ENCODE measurements at regions not wholly inside any gene's neighbourhood (a gene's known extent, or its start where the extent isn't known, plus 50 kb on each side); places are given as distances from the start of the nearest gene placed in this dataset.

- Histone ChIP-seq H3K27me3 (ENCODE audit: insufficient read depth, low read depth) (no peaks in the 10 kb centered on the region), H3K36me3 (ENCODE audit: low read depth) (no peaks in the 10 kb centered on the region), H3K27ac (no peak overlapping the region), H3K4me2 (no peak overlapping the region), H3K9me3 (ENCODE audit: insufficient read depth, low read depth) (no peaks in the 10 kb centered on the region), H3K4me1 (replicated peaks; ENCODE audit: insufficient read depth) (no peaks in the 10 kb centered on the region), H3F3A (ENCODE audit: insufficient read depth, low read depth) (no peaks in the 10 kb centered on the region), H3K4me3 (no peak overlapping the region), H2AFZ (no peak overlapping the region), H3K79me2 (ENCODE audit: low read depth) (no peaks in the 10 kb centered on the region), H4K20me1 (ENCODE audit: insufficient read depth) (no peaks in the 10 kb centered on the region), H3K9me2 (ENCODE audit: insufficient read depth) (no peaks in the 10 kb centered on the region)
- ChIA-PET POLR2A (ENCODE audit: unreplicated experiment) (no interaction called here), CTCF (no interaction called here)
- no TSS peak for BruUV-seq (replicated peaks)
- TF ChIP-seq CTCF (conservative IDR thresholded peaks at IDR 0.05) (no peak), EZH2 (IDR thresholded peaks at IDR 0.05; ENCODE audit: low read depth) (no peak)
- intact Hi-C loops (cut with micrococcal nuclease; ENCODE audit: unreplicated experiment) = no loop called here
- no peak for DNase-seq
Observed at GRCh38 chr6:51387907-51388306, 569.2 kb downstream of the TFAP2B start.

GRCh38 chr6:51394061-51394460 lies 575.4 kb downstream of the TFAP2B start:
- BruUV-seq (replicated peaks) = no TSS peak
- Histone ChIP-seq H3K4me1 (replicated peaks; ENCODE audit: insufficient read depth) (no peaks in the 10 kb centered on the region), H3F3A (ENCODE audit: insufficient read depth, low read depth) (no peaks in the 10 kb centered on the region), H3K4me2 (no peak overlapping the region), H3K9me3 (ENCODE audit: insufficient read depth, low read depth) (no peaks in the 10 kb centered on the region), H3K9me2 (ENCODE audit: insufficient read depth) (no peaks in the 10 kb centered on the region), H4K20me1 (ENCODE audit: insufficient read depth) (no peaks in the 10 kb centered on the region; the same call in 1 of the 2 replicates), H3K27ac (no peak overlapping the region), H3K36me3 (ENCODE audit: low read depth) (no peaks in the 10 kb centered on the region), H2AFZ (no peak overlapping the region), H3K4me3 (no peak overlapping the region), H3K27me3 (ENCODE audit: insufficient read depth, low read depth) (no peaks in the 10 kb centered on the region), H3K79me2 (ENCODE audit: low read depth) (no peaks in the 10 kb centered on the region)
- POLR2A ChIA-PET (ENCODE audit: unreplicated experiment) = no interaction called here
- TF ChIP-seq EZH2 (IDR thresholded peaks at IDR 0.05; ENCODE audit: low read depth) = no peak
- no peak for TF ChIP-seq CTCF (conservative IDR thresholded peaks at IDR 0.05)
- no peak for DNase-seq
- intact Hi-C loops (cut with micrococcal nuclease; ENCODE audit: unreplicated experiment) = no loop called here
- CTCF ChIA-PET = no interaction called here

- no peak for TF ChIP-seq EZH2 (IDR thresholded peaks at IDR 0.05; ENCODE audit: low read depth)
- no peak for TF ChIP-seq CTCF (conservative IDR thresholded peaks at IDR 0.05)
- Histone ChIP-seq H3K27me3 (ENCODE audit: insufficient read depth, low read depth) (no peaks in the 10 kb centered on the region), H3F3A (ENCODE audit: insufficient read depth, low read depth) (no peaks in the 10 kb centered on the region), H3K36me3 (ENCODE audit: low read depth) (no peaks in the 10 kb centered on the region), H3K9me2 (ENCODE audit: insufficient read depth) (no peaks in the 10 kb centered on the region), H3K27ac (no peak overlapping the region), H3K4me1 (replicated peaks; ENCODE audit: insufficient read depth) (no peaks in the 10 kb centered on the region), H3K9me3 (ENCODE audit: insufficient read depth, low read depth) (no peaks in the 10 kb centered on the region), H3K79me2 (ENCODE audit: low read depth) (no peaks in the 10 kb centered on the region), H3K4me3 (no peak overlapping the region), H4K20me1 (ENCODE audit: insufficient read depth) (no peaks in the 10 kb centered on the region; the same call in 1 of the 2 replicates), H2AFZ (no peak overlapping the region), H3K4me2 (no peak overlapping the region)
- no TSS peak for BruUV-seq (replicated peaks)
- CTCF ChIA-PET = no interaction called here
- intact Hi-C loops (cut with micrococcal nuclease; ENCODE audit: unreplicated experiment) = no loop called here
- no peak for DNase-seq
- POLR2A ChIA-PET (ENCODE audit: unreplicated experiment) = no interaction called here
Observed at GRCh38 chr6:51396583-51396982, 577.9 kb downstream of the TFAP2B start.
